IMR-90 (cell line): ENCODE measurements at regions not wholly inside any gene's neighbourhood (a gene's known extent, or its start where the extent isn't known, plus 50 kb on each side); places are given as distances from the start of the nearest gene placed in this dataset.

Experiments
- ATAC-seq: fragments of 200-7000 bp; cut with Tn5 transposase; 2 replicates; pipeline ENCODE4 v1.9.1; 2020; ENCODE audit warnings: low read depth, mild to moderate bottlenecking, moderate library complexity
- BruUV-seq: library from RNA; stranded (reverse); fragments of 400-500 nt; replicated peaks from 2 replicates; lab custom pipeline; 2021; lab: Mats Ljungman, UMichigan
- CTCF ChIA-PET: fragments of 300-600 bp; formaldehyde crosslinking; extraction: SDS; loops from one replicate; lab custom pipeline; 2021; ENCODE audit warnings: antibody characterized with exemption; lab: Yijun Ruan, JAX
- POLR2A ChIA-PET: fragments of 300-600 bp; sonication (Branson Sonifier 250); formaldehyde crosslinking; loops from one replicate; lab custom pipeline; 2022; ENCODE audit warnings: antibody characterized with exemption; ENCODE audit not compliant: unreplicated experiment; lab: Charles Lee
- DNase-seq: peaks from one replicate; pipeline ENCODE4 v3.0.0; 2013
- H2AFZ ChIP-seq: replicated peaks from 2 replicates; pipeline ENCODE3; 2013; ENCODE audit warnings: low read length, mild to moderate bottlenecking; ENCODE audit not compliant: poor library complexity
- H2AK5ac ChIP-seq: 2 replicates; pipeline ENCODE4 v1.6.1; 2013; ENCODE audit warnings: low read depth, low read length, inconsistent platforms
- H2AK9ac ChIP-seq: replicated peaks from 2 replicates; pipeline ENCODE3; 2013; ENCODE audit warnings: mild to moderate bottlenecking, low read depth, low read length, moderate library complexity; ENCODE audit not compliant: poor library complexity
- H2BK120ac ChIP-seq: 2 replicates; pipeline ENCODE4 v1.6.1; 2013; ENCODE audit warnings: low read depth, low read length, inconsistent platforms
- H2BK15ac ChIP-seq: 3 replicates; pipeline ENCODE4 v1.6.1; 2013; ENCODE audit warnings: low read depth, low read length, inconsistent platforms
- H2BK20ac ChIP-seq: 2 replicates; pipeline ENCODE4 v1.6.1; 2013; ENCODE audit warnings: low read depth, mild to moderate bottlenecking, inconsistent platforms, low read length, moderate library complexity
- H2BK5ac ChIP-seq: 2 replicates; pipeline ENCODE4 v1.6.1; 2013; ENCODE audit warnings: mild to moderate bottlenecking, low read depth, low read length, inconsistent platforms; ENCODE audit not compliant: poor library complexity, severe bottlenecking
- H3K14ac ChIP-seq: replicated peaks from 2 replicates; pipeline ENCODE4 v1.6.1; 2013; ENCODE audit warnings: low read depth, low read length, inconsistent platforms
- H3K18ac ChIP-seq: 2 replicates; pipeline ENCODE4 v1.6.1; 2013; ENCODE audit warnings: low read depth, low read length, control low read depth
- H3K23ac ChIP-seq: 2 replicates; pipeline ENCODE4 v1.6.1; 2013; ENCODE audit warnings: low read depth, low read length, inconsistent platforms
- H3K27ac ChIP-seq: 2 replicates; pipeline ENCODE4 v1.5.1; 2013; ENCODE audit warnings: mild to moderate bottlenecking, control low read depth, low read length; ENCODE audit not compliant: insufficient read depth
- H3K27me3 ChIP-seq: 2 replicates; pipeline ENCODE4 v1.6.1; 2013; ENCODE audit warnings: low read length; ENCODE audit not compliant: control insufficient read depth, insufficient read depth
- H3K36me3 ChIP-seq: 2 replicates; pipeline ENCODE4 v1.6.1; 2013; ENCODE audit warnings: low read length, mixed read lengths; ENCODE audit not compliant: control insufficient read depth, insufficient read depth
- H3K4ac ChIP-seq: 2 replicates; pipeline ENCODE4 v1.6.1; 2013; ENCODE audit warnings: low read depth, low read length, inconsistent platforms
- H3K4me1 ChIP-seq: 2 replicates; pipeline ENCODE4 v1.6.1; 2013; ENCODE audit warnings: low read length, mixed read lengths; ENCODE audit not compliant: control insufficient read depth, insufficient read depth
- H3K4me2 ChIP-seq: 2 replicates; pipeline ENCODE4 v1.6.1; 2013; ENCODE audit warnings: low read depth, mild to moderate bottlenecking, control low read depth, low read length, moderate library complexity
- H3K4me3 ChIP-seq: 2 replicates; pipeline ENCODE4 v1.5.1; 2013; ENCODE audit warnings: low read depth, mild to moderate bottlenecking, control low read depth, low read length, moderate library complexity; ENCODE audit not compliant: insufficient read depth
- H3K56ac ChIP-seq: 2 replicates; pipeline ENCODE4 v1.6.1; 2013; ENCODE audit warnings: low read length, inconsistent platforms; ENCODE audit not compliant: insufficient read depth; ENCODE audit errors: extremely low read depth
- H3K79me1 ChIP-seq, 2 experiments: 2 replicates each; pipeline ENCODE4 v1.6.1; 2013; ENCODE audit warnings: low read length in 2 of 2, inconsistent platforms in 1 of 2, low read depth in 1 of 2
- H3K9ac ChIP-seq: 2 replicates; pipeline ENCODE4 v1.6.1; 2013; ENCODE audit warnings: low read depth, low read length, control low read depth
- H3K9me1 ChIP-seq: 2 replicates; pipeline ENCODE4 v1.6.1; 2013; ENCODE audit warnings: low read length, inconsistent platforms; ENCODE audit not compliant: insufficient read depth
- H3K9me3 ChIP-seq: 2 replicates; pipeline ENCODE4 v1.6.1; 2013; ENCODE audit warnings: low read length; ENCODE audit not compliant: control insufficient read depth, insufficient read depth
- H4K20me1 ChIP-seq: 2 replicates; pipeline ENCODE4 v1.6.1; 2013; ENCODE audit warnings: low read length, inconsistent platforms; ENCODE audit not compliant: insufficient read depth
- H4K5ac ChIP-seq: 2 replicates; pipeline ENCODE4 v1.6.1; 2013; ENCODE audit warnings: mild to moderate bottlenecking, low read depth, low read length, control low read depth
- H4K8ac ChIP-seq, 2 experiments: 2 replicates each; pipeline ENCODE4 v1.6.1; 2013; ENCODE audit warnings: low read depth in 2 of 2, low read length in 2 of 2, control low read depth in 1 of 2, inconsistent platforms in 1 of 2
- H4K91ac ChIP-seq: 2 replicates; pipeline ENCODE4 v1.6.1; 2013; ENCODE audit warnings: low read depth, low read length, inconsistent platforms; ENCODE audit not compliant: insufficient read depth
- ELK1 ChIP-seq: fragments of 150-350 bp; IDR thresholded peaks from 2 replicates; pipeline ENCODE4 v1.6.1; 2016; ENCODE audit warnings: low read depth, mild to moderate bottlenecking, low read length, moderate library complexity, borderline replicate concordance
- MAZ ChIP-seq: IDR thresholded peaks from 2 replicates; pipeline ENCODE4 v1.6.1; 2012; ENCODE audit warnings: low read depth, mild to moderate bottlenecking, low read length, improper control_type of control experiment, moderate library complexity, borderline replicate concordance
- RAD21 ChIP-seq: IDR thresholded peaks from 2 replicates; pipeline ENCODE4 v1.6.1; 2012; ENCODE audit warnings: low read length, improper control_type of control experiment
- RCOR1 ChIP-seq: IDR thresholded peaks from 2 replicates; pipeline ENCODE4 v1.6.1; 2012; ENCODE audit warnings: mild to moderate bottlenecking, low read length, improper control_type of control experiment; ENCODE audit not compliant: insufficient replicate concordance
- USF2 ChIP-seq: fragments of 150-350 bp; IDR thresholded peaks from 2 replicates; pipeline ENCODE4 v1.6.1; 2017; ENCODE audit warnings: mild to moderate bottlenecking, antibody characterized with exemption, low read length, low read depth
- WGBS, 2 experiments: methylation state at CpG; one replicate each; pipeline versions ENCODE4 v1.1.5 to v1.1.7; 2013; ENCODE audit warnings: missing lambda C conversion rate in 2 of 2; ENCODE audit not compliant: insufficient read length in 1 of 2; ENCODE audit errors: extremely low coverage in 2 of 2; 5-methylcytosine and 5-hydroxymethylcytosine counted together
- dilution Hi-C: fragments of 300-500 bp; cut with HindIII; formaldehyde crosslinking; loops from one replicate; pipeline ENCODE4 v1.14.3; 2018; ENCODE audit warnings: low sequenced_read_pairs; ENCODE audit not compliant: unreplicated experiment
- in situ Hi-C: fragments of 300-500 bp; cut with MboI; formaldehyde crosslinking; loops from 3 replicates; pipeline ENCODE4 v1.14.3; 2019; ENCODE audit warnings: low sequenced_read_pairs, inconsistent platforms, mixed read lengths
- intact Hi-C: fragments of 100-400 bp; cut with micrococcal nuclease; formaldehyde crosslinking; loops from 2 replicates; pipeline ENCODE4 v1.10.0; 2022

- no peak overlapping the region for H4K8ac ChIP-seq
- no peak overlapping the region for H2BK20ac ChIP-seq
- no peak overlapping the region for H2BK5ac ChIP-seq
- no peaks in the 10 kb centered on the region for H3K9me1 ChIP-seq
- no peak for DNase-seq
- ChIA-PET POLR2A (no interaction called here), CTCF (no interaction called here)
- H2AFZ ChIP-seq, result peak overlapping the region; percentile 49
- no peaks in the 10 kb centered on the region for H4K20me1 ChIP-seq
- BruUV-seq, result no TSS peak
- no peak overlapping the region for H2AK9ac ChIP-seq
- H4K91ac ChIP-seq, result no peak overlapping the region
- no peak overlapping the region for H4K5ac ChIP-seq
- no peak overlapping the region for H2AK5ac ChIP-seq
- no peaks in the 10 kb centered on the region for H3K36me3 ChIP-seq
- 100% methylated on average over 3 of the region's 20 CpGs; no CpG with 5 or more reads in 1 of the 2 experiments for WGBS, 2 experiments
- no peak overlapping the region for H3K18ac ChIP-seq
- no peak overlapping the region for H3K4ac ChIP-seq
- in situ Hi-C loops (no loop called here), dilution Hi-C loops (no loop called here), intact Hi-C loops (no loop called here)
- no peak overlapping the region for H3K9ac ChIP-seq
- TF ChIP-seq ELK1 (no peak), RCOR1 (no peak), RAD21 (no peak), MAZ (no peak), USF2 (no peak)
- no peak overlapping the region for H3K27ac ChIP-seq
- no peak overlapping the region for H3K4me2 ChIP-seq
- ATAC-seq, result no peak
- peaks cover 10% of the 10 kb centered on the region for H3K9me3 ChIP-seq
- no peak overlapping the region for H3K14ac ChIP-seq
- no peak overlapping the region for H2BK15ac ChIP-seq
- no peak overlapping the region for H3K23ac ChIP-seq
- H3K79me1 ChIP-seq, result no peaks in the 10 kb centered on the region
- H3K4me3 ChIP-seq, result no peak overlapping the region
- no peak overlapping the region for H3K56ac ChIP-seq
- no peak overlapping the region for H2BK120ac ChIP-seq
- no peaks in the 10 kb centered on the region for H3K4me1 ChIP-seq
- no peaks in the 10 kb centered on the region for H3K27me3 ChIP-seq
Observed at GRCh38 chr6:134604014-134604676, 286.2 kb upstream of the SGK1 start.
